ENCODE measurements at regions not wholly inside any gene's neighbourhood (a gene's known extent, or its start where the extent isn't known, plus 50 kb on each side); places are given as distances from the start of the nearest gene placed in this dataset.
"Not testable (repeated sequence)": the region's sequence is repeated elsewhere in the genome, so short reads cannot be mapped to it uniquely, and the experiment has no call there.

DNA sequence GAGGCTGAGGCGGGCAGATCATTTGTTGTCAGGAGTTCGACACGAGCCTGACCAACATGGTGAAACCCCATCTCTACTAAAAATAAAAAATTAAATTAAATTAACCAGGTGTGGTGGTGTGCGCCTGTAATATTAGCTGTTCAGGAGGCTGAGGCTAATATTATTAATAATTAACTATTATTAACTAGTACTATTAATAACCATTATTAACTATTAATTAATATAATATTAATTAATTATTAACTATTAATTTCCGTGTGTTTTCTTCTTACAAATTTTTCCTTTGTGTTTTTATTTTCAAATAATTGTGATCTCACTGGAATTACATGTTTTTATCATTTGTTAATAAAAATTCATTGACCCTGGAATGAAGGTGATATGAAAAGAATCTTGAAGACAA lies 557.4 kb upstream of the ADGRB3 start:
- DNase-seq (ENCODE audit: low spot score) (no peak), FAIRE-seq (no peak)

DNA sequence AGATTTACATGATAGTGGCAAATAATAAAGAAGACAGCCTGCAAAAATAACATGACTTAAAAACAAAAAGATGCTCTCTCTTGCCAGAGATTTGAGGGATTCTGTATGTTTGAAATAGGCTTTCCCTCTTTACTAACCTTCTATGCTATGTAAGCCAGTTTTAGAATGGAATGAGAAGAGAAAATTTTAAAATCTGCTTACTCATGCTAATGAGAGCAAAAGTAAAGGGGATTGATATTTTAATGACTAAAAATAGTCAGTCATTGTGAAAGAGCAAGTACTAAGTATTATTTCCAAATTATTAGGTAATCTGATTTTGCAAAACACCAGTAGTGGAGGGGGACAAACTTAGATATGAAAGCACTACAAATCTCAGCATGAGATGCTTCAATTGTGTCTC lies 563.3 kb upstream of the ADGRB3 start:
- DNase-seq (ENCODE audit: low spot score), result no peak
- no peak for FAIRE-seq

- DNase-seq (ENCODE audit: low spot score) (no peak), FAIRE-seq (no peak)
These were observed 565.0 kb upstream of the ADGRB3 start for GRCh38 chr6:68069921-68070710.

- FAIRE-seq, result no peak
- DNase-seq (ENCODE audit: low spot score), result no peak
These were observed 575.2 kb upstream of the ADGRB3 start for GRCh38 chr6:68059899-68060298.

GRCh38 chr6:68059261-68059660 lies 575.8 kb upstream of the ADGRB3 start:
- DNase-seq (ENCODE audit: low spot score) (no peak), FAIRE-seq (no peak)

GRCh38 chr6:68056596-68056995 lies 578.5 kb upstream of the ADGRB3 start:
- DNase-seq (ENCODE audit: low spot score); FAIRE-seq: not testable (repeated sequence)

DNA sequence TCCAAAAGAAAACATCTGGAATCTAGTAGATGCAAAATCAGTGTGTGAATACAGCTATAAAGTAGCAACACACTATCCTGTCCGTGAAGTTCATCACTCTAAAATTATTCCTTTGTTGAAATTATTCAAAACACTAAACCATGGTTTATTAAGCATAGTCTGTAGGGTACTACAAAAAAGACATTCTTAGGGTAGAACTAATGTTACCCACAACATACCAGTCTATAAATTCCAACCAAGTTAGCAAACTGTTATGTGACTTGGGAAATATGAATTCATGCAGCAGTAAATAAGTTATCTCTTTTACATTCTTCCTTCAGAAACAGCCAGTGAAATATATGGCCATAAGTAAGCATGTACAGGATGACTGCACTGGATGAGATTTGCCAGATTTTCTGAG lies 580.3 kb upstream of the ADGRB3 start:
- FAIRE-seq (no peak), DNase-seq (ENCODE audit: low spot score) (no peak)

DNA sequence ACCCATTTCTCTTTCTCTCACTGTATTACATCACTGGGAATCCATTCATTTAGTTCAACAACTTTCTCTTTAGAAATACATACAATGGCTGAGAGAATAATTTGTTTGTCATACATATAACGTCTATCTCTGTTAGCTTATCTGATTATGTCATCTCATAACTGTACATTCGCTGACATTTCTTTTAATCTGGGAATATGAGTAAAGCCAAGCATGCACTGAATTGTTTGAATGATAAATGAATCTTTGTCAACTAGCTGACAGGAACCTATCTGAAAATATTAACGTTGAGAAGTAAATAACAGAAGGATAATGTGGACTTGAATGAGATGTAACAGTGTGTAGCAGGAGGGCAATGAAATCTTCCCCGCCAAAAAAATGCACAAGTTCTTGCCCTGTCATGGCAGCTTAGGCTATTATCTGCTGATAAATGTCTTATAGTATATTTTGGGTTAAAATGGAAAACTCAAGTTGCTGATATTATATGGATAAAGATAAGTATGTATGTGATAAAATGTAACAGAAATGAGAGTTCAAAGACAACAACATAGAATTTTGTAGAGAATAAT lies 581.2 kb upstream of the ADGRB3 start:
- no peak for FAIRE-seq
- DNase-seq (ENCODE audit: low spot score), result no peak

DNA sequence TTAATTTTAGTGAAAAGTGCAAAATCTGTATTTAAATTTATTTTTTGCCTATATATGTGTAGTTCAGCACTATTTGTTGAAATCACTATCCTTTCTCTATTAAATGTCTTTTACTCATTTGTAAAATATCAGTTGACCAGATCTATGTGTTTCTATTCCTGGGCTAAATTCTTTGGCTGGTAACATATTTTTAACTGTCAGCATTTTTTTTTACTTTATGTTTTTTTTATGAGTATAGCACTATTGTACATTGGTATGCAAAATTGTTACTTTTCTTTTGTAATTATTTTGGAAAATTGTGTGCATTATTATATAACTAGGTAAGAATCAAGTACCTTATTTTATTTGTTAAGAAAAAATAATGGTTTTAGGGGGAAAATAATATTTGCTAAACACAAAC lies 582.8 kb upstream of the ADGRB3 start:
- DNase-seq (ENCODE audit: low spot score), result no peak
- FAIRE-seq, result no peak

DNA sequence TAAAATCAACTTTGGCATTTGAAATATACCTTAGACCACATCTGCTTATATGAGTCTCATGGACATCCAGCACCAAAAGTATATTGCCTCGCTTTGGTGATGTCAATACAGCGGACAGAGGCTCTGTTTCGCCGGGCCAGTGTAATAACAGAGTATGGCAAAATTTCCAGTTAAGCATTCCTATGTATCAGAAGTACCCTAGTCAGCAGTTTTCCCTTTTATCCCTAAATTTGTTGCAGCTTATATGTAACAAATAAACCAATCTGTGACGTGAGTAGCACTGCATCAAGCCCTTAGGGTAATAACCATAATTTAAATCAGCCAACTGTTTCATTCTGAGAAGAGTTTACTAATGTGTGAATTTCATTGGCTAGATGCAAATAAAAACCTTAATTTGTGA lies 585.5 kb upstream of the ADGRB3 start:
- no peak for DNase-seq (ENCODE audit: low spot score)
- FAIRE-seq, result no peak

DNA sequence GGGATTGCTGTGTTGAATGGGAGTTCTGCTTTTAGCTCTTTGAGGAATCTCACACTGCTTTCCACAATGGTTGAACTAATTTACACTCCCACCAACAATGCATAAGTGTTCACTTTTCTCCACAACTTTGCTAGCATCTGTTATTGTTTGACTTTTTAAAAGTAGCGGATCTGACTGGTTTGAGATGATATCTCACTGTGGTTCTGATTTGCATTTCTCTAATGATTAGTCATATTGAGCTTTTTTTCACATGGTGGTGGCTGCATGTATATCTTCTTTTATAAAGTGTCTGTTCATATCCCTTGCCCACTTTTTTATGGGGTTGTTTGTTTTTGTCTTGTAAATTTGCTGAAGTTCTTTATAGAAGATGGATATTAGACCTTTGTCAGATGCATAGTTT lies 588.3 kb upstream of the ADGRB3 start:
- FAIRE-seq (no peak), DNase-seq (ENCODE audit: low spot score) (no peak)

GRCh38 chr6:68046302-68046701 lies 588.8 kb upstream of the ADGRB3 start:
- FAIRE-seq (no peak), DNase-seq (ENCODE audit: low spot score) (no peak)

GRCh38 chr6:68045193-68045592 lies 589.9 kb upstream of the ADGRB3 start:
- FAIRE-seq, result no peak
- DNase-seq (ENCODE audit: low spot score), result no peak

- no peak for FAIRE-seq
- no peak for DNase-seq (ENCODE audit: low spot score)
These were observed 590.8 kb upstream of the ADGRB3 start for GRCh38 chr6:68044264-68044663.

GRCh38 chr6:68043122-68043398 lies 592.0 kb upstream of the ADGRB3 start:
- DNase-seq (ENCODE audit: low spot score), result no peak
- FAIRE-seq, result no peak

DNA sequence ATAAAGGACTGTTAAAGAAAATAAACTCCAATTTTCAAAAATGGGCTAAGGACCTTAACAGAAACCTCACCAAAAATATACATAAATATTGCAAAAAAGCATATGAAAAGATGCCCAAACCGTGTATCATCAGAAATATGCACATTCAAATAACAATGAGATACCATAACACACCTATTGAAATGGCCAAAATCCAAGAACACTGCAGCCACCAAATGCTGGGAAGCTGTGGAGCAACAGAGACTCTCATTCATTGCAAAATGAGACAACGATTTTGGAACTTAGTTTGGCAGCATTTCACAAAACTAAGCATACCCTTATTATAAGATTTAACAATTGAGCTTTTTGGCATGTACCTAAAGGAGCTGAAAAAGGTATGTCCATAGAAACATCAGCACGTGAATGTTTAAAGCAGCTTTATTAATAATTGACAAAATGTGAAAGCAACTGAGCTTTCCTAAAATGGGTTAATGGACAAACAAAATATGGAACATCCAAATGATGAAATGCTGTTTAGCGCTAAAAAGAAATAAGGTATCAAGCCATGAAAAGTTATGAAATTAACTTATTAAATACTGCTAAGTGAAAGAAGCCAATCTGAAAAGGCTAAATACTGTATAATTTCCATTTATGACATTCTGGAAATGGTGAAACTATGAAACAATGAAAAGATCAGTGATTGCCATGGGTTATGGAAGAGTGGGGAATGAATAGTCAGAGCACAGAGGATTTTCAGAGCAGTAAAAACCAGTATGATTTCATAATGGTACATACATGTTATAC lies 592.6 kb upstream of the ADGRB3 start:
- no peak for FAIRE-seq

DNA sequence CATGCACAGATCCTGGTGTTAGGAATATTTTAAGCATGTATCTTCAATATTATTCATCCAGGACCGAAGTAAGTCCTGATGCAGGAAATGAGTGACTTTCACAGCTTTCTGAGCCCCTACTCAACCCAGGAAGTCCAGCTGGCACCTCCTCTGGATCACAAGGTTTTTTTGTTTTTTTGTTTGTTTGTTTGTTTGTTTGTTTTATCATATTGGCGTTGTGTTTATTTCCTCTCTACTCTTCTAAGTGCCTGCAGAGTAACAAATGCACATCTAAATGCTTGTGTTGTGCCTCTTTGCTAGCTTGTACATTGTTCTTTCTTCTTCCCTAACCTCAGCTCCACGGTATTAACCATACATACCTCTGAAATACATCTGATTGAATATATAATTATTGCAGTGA lies 594.3 kb upstream of the ADGRB3 start:
- no peak for DNase-seq (ENCODE audit: low spot score)
- FAIRE-seq, result no peak

More for the DNA sequence above, 592.6 kb upstream of the ADGRB3 start:
- no peak for DNase-seq (ENCODE audit: low spot score)

- DNase-seq (ENCODE audit: low spot score), result no peak
- FAIRE-seq, result no peak
These were observed 594.7 kb upstream of the ADGRB3 start for GRCh38 chr6:68040312-68040778.

- FAIRE-seq (no peak), DNase-seq (ENCODE audit: low spot score) (no peak)
These were observed 595.3 kb upstream of the ADGRB3 start for GRCh38 chr6:68039641-68040311.

GRCh38 chr6:68038815-68039408 lies 596.2 kb upstream of the ADGRB3 start:
- DNase-seq (ENCODE audit: low spot score) (no peak), FAIRE-seq (no peak)

DNA sequence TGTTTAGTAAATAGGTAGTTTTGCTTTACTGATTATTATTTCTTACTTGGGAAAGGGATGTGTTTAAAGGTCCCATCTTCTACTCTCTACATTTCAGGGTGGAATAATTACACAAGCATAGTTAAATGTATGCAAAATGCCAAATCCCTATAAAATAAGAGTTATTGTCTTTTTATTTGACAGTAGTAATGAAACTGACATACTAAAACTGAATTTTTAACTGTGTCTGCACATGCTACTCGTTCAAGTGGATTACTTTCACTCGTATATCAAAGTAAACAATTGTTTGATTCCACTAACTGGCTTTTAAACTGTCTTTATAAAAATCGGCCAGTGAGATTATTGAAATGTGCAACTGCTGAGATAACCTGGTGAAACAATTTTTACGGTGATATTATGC lies 602.9 kb upstream of the ADGRB3 start:
- FAIRE-seq (no peak), DNase-seq (ENCODE audit: low spot score) (no peak)

DNA sequence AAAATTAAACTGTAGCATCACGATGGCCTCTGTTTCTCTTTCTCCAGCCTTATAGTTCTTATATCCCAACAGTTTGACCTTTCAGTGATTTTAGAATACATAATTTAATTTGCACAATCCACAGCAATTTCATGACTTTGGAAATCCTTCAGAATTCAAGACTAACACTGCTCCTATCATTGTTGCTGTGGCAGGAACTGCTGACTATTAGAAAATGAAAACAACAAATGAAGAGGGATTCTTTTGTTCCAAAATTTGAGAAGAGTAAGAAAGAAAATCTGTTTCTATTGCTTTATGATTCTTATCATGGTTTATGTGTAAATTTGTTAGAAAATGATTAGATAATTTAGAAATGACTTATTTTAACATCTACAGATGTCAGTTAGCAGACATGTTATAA lies 604.0 kb upstream of the ADGRB3 start:
- FAIRE-seq, result no peak

More for the DNA sequence above, 604.0 kb upstream of the ADGRB3 start:
- DNase-seq (ENCODE audit: low spot score), result no peak

Measured in urothelium cell line (cell line).